ENCODE measurements at regions not wholly inside any gene's neighbourhood (a gene's known extent, or its start where the extent isn't known, plus 50 kb on each side); places are given as distances from the start of the nearest gene placed in this dataset.

DNA sequence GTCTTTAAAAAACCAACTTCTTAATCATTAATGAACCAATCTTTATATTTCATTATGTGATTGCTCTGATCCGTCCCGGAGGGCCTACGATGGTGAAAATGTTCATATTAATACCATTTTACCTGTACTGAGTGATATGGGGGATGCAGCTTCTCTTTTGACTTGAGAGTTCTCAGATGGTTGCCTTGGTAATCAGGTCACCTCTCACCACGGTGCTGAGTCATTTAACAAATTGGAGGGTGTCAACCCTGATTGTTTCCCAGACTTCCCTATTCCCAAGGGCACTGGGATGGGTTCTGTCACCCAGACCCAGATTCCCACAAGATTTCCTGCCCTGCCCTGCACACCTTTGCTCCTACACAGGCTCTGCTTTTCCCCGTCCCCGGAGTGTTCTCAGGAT, 128.5 kb upstream of the TMTC4 start:
- no peaks in the 10 kb centered on the region for H3K9me3 Mint-ChIP-seq
- Histone ChIP-seq H2AFZ (ENCODE audit: low read length) (no peak overlapping the region), H3K27me3 (ENCODE audit: insufficient read depth, low read length) (no peaks in the 10 kb centered on the region), H2BK12ac (ENCODE audit: insufficient read length, low read depth, low read length) (no peak overlapping the region), H3K23ac (ENCODE audit: insufficient read length, low read depth, low read length) (no peak overlapping the region), H2BK20ac (ENCODE audit: low read depth, low read length, poor library complexity, severe bottlenecking) (no peak overlapping the region), H4K91ac (ENCODE audit: insufficient read length, low read depth, low read length) (no peak overlapping the region), H3K18ac (ENCODE audit: insufficient read length, low read depth, low read length) (no peak overlapping the region), H4K5ac (ENCODE audit: insufficient read length, low read depth, low read length) (no peak overlapping the region), H3K9ac (ENCODE audit: extremely low read depth, insufficient read length, low read length) (no peak overlapping the region), H3K9me3 (ENCODE audit: control insufficient read depth, low read depth, low read length) (no peaks in the 10 kb centered on the region), H3K56ac (ENCODE audit: insufficient read length, low read depth, low read length) (no peak overlapping the region), H2BK120ac (ENCODE audit: low read depth, low read length, poor library complexity, severe bottlenecking) (no peak overlapping the region), H3K23me2 (ENCODE audit: insufficient read length, low read depth, low read length, poor library complexity, severe bottlenecking) (no peaks in the 10 kb centered on the region), H3K4me1 (ENCODE audit: insufficient read depth, low read length) (no peaks in the 10 kb centered on the region), H3K14ac (ENCODE audit: insufficient read depth, low read length) (no peak overlapping the region), H2AK5ac (ENCODE audit: insufficient read length, low read length) (no peak overlapping the region), H3T11ph (ENCODE audit: low read length) (no peak overlapping the region), H3K4ac (ENCODE audit: low read depth, low read length) (no peak overlapping the region), H2BK5ac (ENCODE audit: insufficient read length, low read length) (no peak overlapping the region), H3K4me2 (ENCODE audit: insufficient read depth, insufficient read length, low read length) (no peak overlapping the region), H3K79me2 (ENCODE audit: insufficient read depth, low read length) (no peaks in the 10 kb centered on the region), H2BK15ac (ENCODE audit: low read depth, low read length) (no peak overlapping the region), H4K8ac (replicated peaks; ENCODE audit: insufficient read length, low read depth, low read length) (no peak overlapping the region), H4K20me1 (ENCODE audit: control insufficient read depth, insufficient read depth, insufficient read length) (no peaks in the 10 kb centered on the region), H3K27ac (ENCODE audit: insufficient read length, low read depth, low read length) (no peak overlapping the region), H3K79me1 (ENCODE audit: insufficient read depth, low read depth, low read length, poor library complexity, severe bottlenecking) (no peaks in the 10 kb centered on the region)
- H3K27me3 Mint-ChIP-seq (ENCODE audit: low read depth), result no peaks in the 10 kb centered on the region
- no CpG with 5 or more reads among the region's 6 CpGs for WGBS (ENCODE audit: extremely low coverage, insufficient read length, low lambda C conversion rate)
- no peak for DNase-seq
- no peak overlapping the region for H3K27ac Mint-ChIP-seq
- peaks cover 20 to 21% of the 10 kb centered on the region in 2 experiments for H3K4me1 Mint-ChIP-seq
- H3K36me3 Mint-ChIP-seq (ENCODE audit: insufficient read depth in 1 of 3, low read depth in 3 of 3), result no peaks in the 10 kb centered on the region; a peak in 1 of 7 replicates
- H3K4me3 Mint-ChIP-seq, result no peak overlapping the region
- TF ChIP-seq, protein P1, sequence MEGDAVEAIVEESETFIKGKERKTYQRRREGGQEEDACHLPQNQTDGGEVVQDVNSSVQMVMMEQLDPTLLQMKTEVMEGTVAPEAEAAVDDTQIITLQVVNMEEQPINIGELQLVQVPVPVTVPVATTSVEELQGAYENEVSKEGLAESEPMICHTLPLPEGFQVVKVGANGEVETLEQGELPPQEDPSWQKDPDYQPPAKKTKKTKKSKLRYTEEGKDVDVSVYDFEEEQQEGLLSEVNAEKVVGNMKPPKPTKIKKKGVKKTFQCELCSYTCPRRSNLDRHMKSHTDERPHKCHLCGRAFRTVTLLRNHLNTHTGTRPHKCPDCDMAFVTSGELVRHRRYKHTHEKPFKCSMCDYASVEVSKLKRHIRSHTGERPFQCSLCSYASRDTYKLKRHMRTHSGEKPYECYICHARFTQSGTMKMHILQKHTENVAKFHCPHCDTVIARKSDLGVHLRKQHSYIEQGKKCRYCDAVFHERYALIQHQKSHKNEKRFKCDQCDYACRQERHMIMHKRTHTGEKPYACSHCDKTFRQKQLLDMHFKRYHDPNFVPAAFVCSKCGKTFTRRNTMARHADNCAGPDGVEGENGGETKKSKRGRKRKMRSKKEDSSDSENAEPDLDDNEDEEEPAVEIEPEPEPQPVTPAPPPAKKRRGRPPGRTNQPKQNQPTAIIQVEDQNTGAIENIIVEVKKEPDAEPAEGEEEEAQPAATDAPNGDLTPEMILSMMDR (conservative IDR thresholded peaks at IDR 0.05), result no peak

Data from H9 (cell line).